WTC11 (cell line): ENCODE measurements at regions not wholly inside any gene's neighbourhood (a gene's known extent, or its start where the extent isn't known, plus 50 kb on each side); places are given as distances from the start of the nearest gene placed in this dataset.

ENCODE experiments used
- ATAC-seq: fragments of 200-7000 bp; cut with Tn5 transposase; 2 replicates; pipeline ENCODE4 v1.10.0; 2021; ENCODE audit warnings: mild to moderate bottlenecking, moderate library complexity
- CTCF ChIA-PET: fragments of 300-600 bp; sonication (Branson Sonifier 250); formaldehyde crosslinking; loops from one replicate; lab custom pipeline; 2021; ENCODE audit warnings: antibody characterized with exemption; lab: Charles Lee
- POLR2A ChIA-PET: fragments of 350-600 bp; sonication (Branson Sonifier 250); formaldehyde crosslinking; loops from one replicate; lab custom pipeline; 2021; ENCODE audit warnings: antibody characterized with exemption; lab: Charles Lee
- DNase-seq: peaks from one replicate; pipeline ENCODE4 v3.0.0; 2021; ENCODE audit warnings: low spot score
- H3K27ac Mint-ChIP-seq: 2 replicates; pipeline ENCODE4 v1.8.0; 2021; ENCODE audit warnings: mixed read lengths
- H3K27me3 Mint-ChIP-seq: 2 replicates; pipeline ENCODE4 v1.8.0; 2021; ENCODE audit warnings: low read depth, mild to moderate bottlenecking, moderate library complexity, mixed read lengths
- H3K36me3 Mint-ChIP-seq: 2 replicates; pipeline ENCODE4 v1.8.0; 2021; ENCODE audit warnings: mixed read lengths
- H3K4me1 Mint-ChIP-seq: 2 replicates; pipeline ENCODE4 v1.8.0; 2022; ENCODE audit warnings: mixed read lengths
- H3K4me3 Mint-ChIP-seq: 2 replicates; pipeline ENCODE4 v1.8.0; 2021; ENCODE audit warnings: mild to moderate bottlenecking, moderate library complexity, mixed read lengths
- H3K9me3 Mint-ChIP-seq: 2 replicates; pipeline ENCODE4 v1.8.0; 2021; ENCODE audit warnings: mixed read lengths
- ATF2 ChIP-seq: sonication (generic); formaldehyde crosslinking; IDR thresholded peaks from 2 replicates; pipeline ENCODE4 v1.8.1; 2022; ENCODE audit warnings: low read depth, missing genetic modification reagents, borderline replicate concordance
- CDX4 ChIP-seq: fragments of 250-450 bp; sonication (Bioruptor Pico); IDR thresholded peaks from 2 replicates; pipeline ENCODE4 v1.9.0; 2021; ENCODE audit warnings: moderate library complexity, mild to moderate bottlenecking, inconsistent platforms, borderline replicate concordance
- CTCF ChIP-seq: fragments of 200-600 bp; IDR thresholded peaks from 2 replicates; pipeline ENCODE4 v1.8.0; 2022; ENCODE audit warnings: antibody characterized with exemption
- ESRRA ChIP-seq: sonication (generic); formaldehyde crosslinking; IDR thresholded peaks from 2 replicates; pipeline ENCODE4 v1.8.1; 2022; ENCODE audit warnings: mild to moderate bottlenecking, missing genetic modification reagents, borderline replicate concordance
- FOXP1 ChIP-seq: sonication (generic); formaldehyde crosslinking; IDR thresholded peaks from 2 replicates; pipeline ENCODE4 v1.8.0; 2022; ENCODE audit warnings: missing genetic modification reagents, mild to moderate bottlenecking, moderate library complexity, borderline replicate concordance
- MAX ChIP-seq: sonication (generic); formaldehyde crosslinking; IDR thresholded peaks from 2 replicates; pipeline ENCODE4 v1.8.0; 2022; ENCODE audit warnings: mild to moderate bottlenecking, missing genetic modification reagents
- MYBL2 ChIP-seq: sonication (generic); formaldehyde crosslinking; IDR thresholded peaks from 2 replicates; pipeline ENCODE4 v1.8.1; 2023; ENCODE audit warnings: mild to moderate bottlenecking, moderate library complexity, missing genetic modification reagents
- NFYB ChIP-seq: sonication (generic); formaldehyde crosslinking; conservative IDR thresholded peaks from 2 replicates; pipeline ENCODE4 v1.8.0; 2022; ENCODE audit warnings: low read depth, missing genetic modification reagents
- RELA ChIP-seq: sonication (generic); formaldehyde crosslinking; IDR thresholded peaks from 2 replicates; pipeline ENCODE4 v1.8.1; 2022; ENCODE audit warnings: missing genetic modification reagents, mild to moderate bottlenecking, borderline replicate concordance
- SMAD3 ChIP-seq: sonication (generic); formaldehyde crosslinking; IDR thresholded peaks from 2 replicates; pipeline ENCODE4 v1.8.0; 2022; ENCODE audit warnings: missing genetic modification reagents, mild to moderate bottlenecking, borderline replicate concordance
- SOX15 ChIP-seq: fragments of 250-450 bp; sonication (Bioruptor Pico); IDR thresholded peaks from 2 replicates; pipeline ENCODE4 v1.9.0; 2021; ENCODE audit warnings: mild to moderate bottlenecking
- SP1 ChIP-seq: sonication (generic); formaldehyde crosslinking; conservative IDR thresholded peaks from 2 replicates; pipeline ENCODE4 v1.8.1; 2022; ENCODE audit warnings: missing genetic modification reagents
- TCF7 ChIP-seq: sonication (generic); formaldehyde crosslinking; IDR thresholded peaks from 2 replicates; pipeline ENCODE4 v1.8.0; 2022; ENCODE audit warnings: mild to moderate bottlenecking, low read depth, missing genetic modification reagents, moderate library complexity
- ZNF121 ChIP-seq: sonication (generic); formaldehyde crosslinking; IDR thresholded peaks from 2 replicates; pipeline ENCODE4 v1.8.0; 2023; ENCODE audit warnings: missing genetic modification reagents
- ZNF232 ChIP-seq: sonication (generic); formaldehyde crosslinking; IDR thresholded peaks from 2 replicates; pipeline ENCODE4 v1.8.0; 2022; ENCODE audit warnings: mild to moderate bottlenecking, missing genetic modification reagents
- ZNF396 ChIP-seq: fragments of 250-450 bp; sonication (Bioruptor Pico); IDR thresholded peaks from 2 replicates; pipeline ENCODE4 v1.8.0; 2021; ENCODE audit warnings: mild to moderate bottlenecking, moderate library complexity, borderline replicate concordance
- ZNF423 ChIP-seq: fragments of 250-450 bp; sonication (Bioruptor Pico); IDR thresholded peaks from 2 replicates; pipeline ENCODE4 v2.1.2; 2022; ENCODE audit warnings: mild to moderate bottlenecking, moderate library complexity
- ZNF425 ChIP-seq: fragments of 250-450 bp; sonication (Bioruptor Pico); conservative IDR thresholded peaks from 2 replicates; pipeline ENCODE4 v1.9.0; 2021; ENCODE audit warnings: mild to moderate bottlenecking

GRCh38 chr10:110355922-110356627 is 51.4 kb upstream of the SMNDC1 start:
- ChIA-PET CTCF (interaction anchor here (0.8 to 3.7 kb wide), 4 partner anchors 21 to 144 kb away, joined by 3 to 51 read pairs (median 22); no protein-coding TSS in a partner anchor), POLR2A (no interaction called here)
- Mint-ChIP-seq H3K27ac (no peak overlapping the region), H3K36me3 (no peaks in the 10 kb centered on the region), H3K4me3 (no peak overlapping the region), H3K4me1 (peaks cover 55% of the 10 kb centered on the region), H3K27me3 (no peaks in the 10 kb centered on the region; the same call in 1 of the 2 replicates)
- no peak for DNase-seq
- ATAC-seq = no peak
- TF ChIP-seq SOX15 (no peak), FOXP1 (CRISPR knock-in tag) (no peak), NFYB (CRISPR knock-in tag) (no peak), ZNF423 (CRISPR knock-in tag) (no peak), CTCF (no peak), MYBL2 (no peak)
- TF ChIP-seq, all 79 proteins: peak for 0
- H3K9me3 Mint-ChIP-seq = peaks cover 3% of the 10 kb centered on the region; the same call in 1 of the 2 replicates

- TF ChIP-seq ZNF232 (CRISPR knock-in tag) (no peak), ZNF396 (no peak), ATF2 (CRISPR knock-in tag) (no peak), CDX4 (no peak), MAX (CRISPR knock-in tag) (no peak), SMAD3 (CRISPR knock-in tag) (no peak), ZNF425 (CRISPR knock-in tag) (no peak), ESRRA (no peak)
- H3K27me3 Mint-ChIP-seq = no peaks in the 10 kb centered on the region; the same call in 1 of the 2 replicates
- no peak overlapping the region for H3K4me3 Mint-ChIP-seq
- DNase-seq = no peak
- POLR2A ChIA-PET = no interaction called here
- no peaks in the 10 kb centered on the region for H3K36me3 Mint-ChIP-seq
- H3K4me1 Mint-ChIP-seq = peaks cover 56% of the 10 kb centered on the region
- ATAC-seq = no peak
- H3K27ac Mint-ChIP-seq = no peak overlapping the region
- no peaks in the 10 kb centered on the region for H3K9me3 Mint-ChIP-seq
- CTCF ChIA-PET = no interaction called here
These were observed 52.0 kb upstream of the SMNDC1 start for GRCh38 chr10:110356628-110357245.

- Mint-ChIP-seq H3K4me1 (peaks cover 59% of the 10 kb centered on the region), H3K9me3 (no peaks in the 10 kb centered on the region), H3K27ac (no peak overlapping the region), H3K36me3 (no peaks in the 10 kb centered on the region), H3K4me3 (no peak overlapping the region), H3K27me3 (no peaks in the 10 kb centered on the region; the same call in 1 of the 2 replicates)
- POLR2A ChIA-PET = no interaction called here
- CTCF ChIA-PET = no interaction called here
- no peak for DNase-seq
- no peak for TF ChIP-seq RELA (CRISPR knock-in tag)
- TF ChIP-seq TCF7 (CRISPR knock-in tag) = no peak
- no peak for TF ChIP-seq SP1
- TF ChIP-seq ZNF121 (CRISPR knock-in tag) = no peak
- no peak for ATAC-seq
These were observed 52.6 kb upstream of the SMNDC1 start for GRCh38 chr10:110357252-110357780.
